HCT116 (cell line): ENCODE measurements at regions not wholly inside any gene's neighbourhood (a gene's known extent, or its start where the extent isn't known, plus 50 kb on each side); places are given as distances from the start of the nearest gene placed in this dataset.

Experiments
- ATAC-seq: fragments of 200-7000 bp; cut with Tn5 transposase; 2 replicates; pipeline ENCODE4 v1.9.1; 2020; ENCODE audit warnings: mild to moderate bottlenecking, moderate library complexity
- BruUV-seq: library from RNA; stranded (reverse); fragments of 400-500 nt; replicated peaks from 2 replicates; lab custom pipeline; 2021; lab: Mats Ljungman, UMichigan
- CTCF ChIA-PET: fragments of 300-600 bp; sonication (Branson Sonifier 250); formaldehyde crosslinking; loops from one replicate; lab custom pipeline; 2021; ENCODE audit warnings: antibody characterized with exemption; lab: Charles Lee
- POLR2A ChIA-PET: fragments of 300-600, 350-600 bp; sonication (Branson Sonifier 250); formaldehyde crosslinking; loops from one replicate; lab custom pipeline; 2021; ENCODE audit warnings: antibody characterized with exemption; lab: Charles Lee
- RAD21 ChIA-PET, 2 experiments: fragments of 300-600 bp; sonication (Branson Sonifier 250); formaldehyde crosslinking; loops; one replicate each; lab custom pipeline; 2023; ENCODE audit warnings: low total read pairs in 2 of 2; ENCODE audit not compliant: uncharacterized antibody in 2 of 2, unreplicated experiment in 2 of 2, low non-redundant PET in 1 of 2; lab: Charles Lee
- DNase-seq: peaks from one replicate; pipeline ENCODE4 v3.0.0-alpha.2; 2010; ENCODE audit warnings: low read depth, low spot score
- H2AFZ ChIP-seq: fragments of 200-600 bp; shearing (Covaris generic), sonication (generic); 2 replicates; pipeline ENCODE4 v1.6.1; 2017; ENCODE audit warnings: low read depth, mixed run types, mixed read lengths, antibody characterized with exemption, low read length; ENCODE audit not compliant: poor library complexity, severe bottlenecking
- H3K27ac ChIP-seq: 2 replicates; pipeline ENCODE4 v1.5.1; 2012; ENCODE audit warnings: low read depth, low read length
- H3K27me3 ChIP-seq: fragments of 200-600 bp; sonication (generic); 2 replicates; pipeline ENCODE4 v1.6.1; 2016; ENCODE audit warnings: mixed run types, low read length, mixed read lengths; ENCODE audit not compliant: insufficient read depth
- H3K36me3 ChIP-seq, 2 experiments: fragments of 200-500 bp in 1 of 2; fragments of 200-600 bp in 1 of 2; sonication (Bioruptor generic) in 1 of 2; sonication (generic) in 1 of 2; 2 replicates each; pipeline versions ENCODE4 v1.5.1 to v1.6.1; 2014 to 2016; ENCODE audit warnings: low read length in 2 of 2, inconsistent platforms in 1 of 2, mixed read lengths in 1 of 2, mixed run types in 1 of 2; ENCODE audit not compliant: insufficient read depth in 2 of 2, control insufficient read depth in 1 of 2
- H3K4me1 ChIP-seq, 2 experiments: fragments of 200-600 bp in 1 of 2; sonication (generic) in 1 of 2; 2 replicates each; pipeline versions ENCODE4 v1.5.1 to v1.6.1; 2012 to 2017; ENCODE audit warnings: low read length in 2 of 2, inconsistent platforms in 1 of 2, mild to moderate bottlenecking in 1 of 2, mixed read lengths in 1 of 2, mixed run types in 1 of 2, moderate library complexity in 1 of 2; ENCODE audit not compliant: insufficient read depth in 2 of 2, control insufficient read depth in 1 of 2
- H3K4me2 ChIP-seq: fragments of 200-600 bp; sonication (generic); 2 replicates; pipeline ENCODE4 v1.6.1; 2017; ENCODE audit warnings: mixed run types, low read length, mixed read lengths
- H3K4me3 ChIP-seq, 2 experiments: fragments of 200-600 bp in 1 of 2; sonication (generic) in 1 of 2; replicated peaks in 1 of 2; 2 replicates each; pipeline ENCODE4 v1.5.1; 2011 to 2016; ENCODE audit warnings: low read length in 2 of 2, control low read depth in 1 of 2, low read depth in 1 of 2, mild to moderate bottlenecking in 1 of 2, mixed read lengths in 1 of 2, mixed run types in 1 of 2
- H3K79me2 ChIP-seq: fragments of 200-600 bp; sonication (generic); 2 replicates; pipeline ENCODE4 v1.6.1; 2017; ENCODE audit warnings: mild to moderate bottlenecking, mixed run types, low read length, moderate library complexity, mixed read lengths; ENCODE audit not compliant: insufficient read depth
- H3K9ac ChIP-seq: fragments of 200-600 bp; sonication (generic); 2 replicates; pipeline ENCODE4 v1.6.1; 2016; ENCODE audit warnings: low read length, mixed read lengths
- H3K9me2 ChIP-seq: fragments of 200-600 bp; sonication (generic), shearing (Covaris generic); 2 replicates; pipeline ENCODE4 v1.6.1; 2017; ENCODE audit warnings: mixed run types, mild to moderate bottlenecking, moderate library complexity; ENCODE audit not compliant: insufficient read depth
- H3K9me3 ChIP-seq, 2 experiments: fragments of 200-500 bp in 1 of 2; fragments of 200-600 bp in 1 of 2; sonication (Bioruptor generic) in 1 of 2; sonication (generic) in 1 of 2; 2 replicates each; pipeline ENCODE4 v1.6.1; 2014 to 2017; ENCODE audit warnings: low read length in 2 of 2, mixed read lengths in 2 of 2, inconsistent platforms in 1 of 2, low read depth in 1 of 2, mild to moderate bottlenecking in 1 of 2, mixed run types in 1 of 2, moderate library complexity in 1 of 2; ENCODE audit not compliant: control insufficient read depth in 1 of 2, insufficient read depth in 1 of 2
- H4K20me1 ChIP-seq: fragments of 200-600 bp; sonication (generic), shearing (Covaris generic); 2 replicates; pipeline ENCODE4 v1.6.1; 2017; ENCODE audit warnings: mixed run types, mild to moderate bottlenecking, moderate library complexity; ENCODE audit not compliant: insufficient read depth
- EZH2phosphoT487 ChIP-seq: fragments of 200-600 bp; IDR thresholded peaks from 2 replicates; pipeline ENCODE4 v1.6.1; 2018; ENCODE audit warnings: antibody characterized with exemption, borderline replicate concordance
- FOSL1 ChIP-seq: IDR thresholded peaks from 2 replicates; pipeline ENCODE4 v1.6.1; 2012; ENCODE audit warnings: low read depth
- JUND ChIP-seq: IDR thresholded peaks from 2 replicates; pipeline ENCODE4 v1.6.1; 2012
- MAX ChIP-seq: IDR thresholded peaks from 2 replicates; pipeline ENCODE4 v1.6.1; 2012
- REST ChIP-seq: IDR thresholded peaks from 2 replicates; pipeline ENCODE4 v1.6.1; 2012; ENCODE audit warnings: low read depth
- SRF ChIP-seq: IDR thresholded peaks from 2 replicates; pipeline ENCODE4 v1.6.1; 2012; ENCODE audit warnings: low read depth
- ZBTB33 ChIP-seq: IDR thresholded peaks from 2 replicates; pipeline ENCODE4 v1.6.1; 2011; ENCODE audit warnings: mild to moderate bottlenecking, low read length, moderate library complexity; ENCODE audit not compliant: insufficient replicate concordance; ENCODE audit errors: extremely low read depth
- intact Hi-C: fragments of 100-400 bp; cut with micrococcal nuclease; formaldehyde crosslinking; loops from 2 replicates; pipeline ENCODE4 v1.10.0; 2022

GRCh38 chr5:25415970-25416369 is 771.2 kb upstream of the CDH10 start:
- POLR2A ChIA-PET, result no interaction called here
- Histone ChIP-seq H3K4me2 (no peak overlapping the region), H3K4me3 (no peak overlapping the region), H3K9me2 (no peaks in the 10 kb centered on the region), H3K79me2 (no peaks in the 10 kb centered on the region), H3K36me3 (no peaks in the 10 kb centered on the region), H2AFZ (no peak overlapping the region), H3K27me3 (no peaks in the 10 kb centered on the region), H4K20me1 (no peaks in the 10 kb centered on the region), H3K9ac (no peak overlapping the region), H3K4me1 (no peaks in the 10 kb centered on the region), H3K27ac (no peak overlapping the region), H3K9me3 (peaks cover 8 to 19% of the 10 kb centered on the region in 2 experiments; a peak in 3 of 4 replicates)
- CTCF ChIA-PET, result no interaction called here
- intact Hi-C loops, result no loop called here
- no peak for ATAC-seq
- BruUV-seq, result no TSS peak
- no peak for TF ChIP-seq MAX
- TF ChIP-seq SRF, result no peak
- no peak for TF ChIP-seq JUND
- no peak for TF ChIP-seq REST
- TF ChIP-seq EZH2phosphoT487, result no peak
- TF ChIP-seq FOSL1, result no peak
- no peak for TF ChIP-seq ZBTB33
- DNase-seq, result no peak
- RAD21 ChIA-PET, result no interaction called here
